ENCODE measurements at regions not wholly inside any gene's neighbourhood (a gene's known extent, or its start where the extent isn't known, plus 50 kb on each side); places are given as distances from the start of the nearest gene placed in this dataset.

DNA sequence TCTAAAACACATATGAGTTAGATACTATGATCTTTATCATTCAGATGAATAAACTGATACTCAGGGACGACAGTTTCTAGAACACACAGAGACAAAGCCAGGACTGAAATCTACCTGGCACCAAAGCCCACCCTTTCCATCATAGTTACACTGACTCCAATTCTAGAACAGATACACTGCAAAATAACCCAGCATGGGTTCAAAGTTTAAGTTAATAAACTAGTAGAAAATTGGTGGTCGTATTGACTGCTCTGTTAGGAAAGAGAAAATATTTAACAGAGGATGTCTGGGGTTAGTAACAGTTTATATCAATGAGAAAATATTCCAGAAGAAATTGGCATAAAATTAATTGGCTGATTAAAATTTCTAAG lies 60.8 kb upstream of the BCL9 start:
- Histone ChIP-seq H3K27me3 (ENCODE audit: control insufficient read depth, insufficient read depth, low read length) (no peaks in the 10 kb centered on the region), H3K36me3 (ENCODE audit: control insufficient read depth, insufficient read depth, low read length) (no peaks in the 10 kb centered on the region), H3K4me3 (ENCODE audit: low read depth, low read length) (no peak overlapping the region)
- DNase-seq (ENCODE audit: low read depth): no peak
- TF ChIP-seq CTCF (IDR thresholded peaks at IDR 0.05; ENCODE audit: insufficient read depth, low read length, poor library complexity, severe bottlenecking): no peak

GRCh38 chr1:147486876-147487656 lies 54.2 kb upstream of the BCL9 start:
- DNase-seq (ENCODE audit: low read depth): no peak
- Histone ChIP-seq H3K27me3 (ENCODE audit: control insufficient read depth, insufficient read depth, low read length) (no peaks in the 10 kb centered on the region), H3K36me3 (ENCODE audit: control insufficient read depth, insufficient read depth, low read length) (no peaks in the 10 kb centered on the region), H3K4me3 (ENCODE audit: low read depth, low read length) (no peak overlapping the region)
- TF ChIP-seq CTCF (IDR thresholded peaks at IDR 0.05; ENCODE audit: insufficient read depth, low read length, poor library complexity, severe bottlenecking): no peak

- no peak for TF ChIP-seq CTCF (IDR thresholded peaks at IDR 0.05; ENCODE audit: insufficient read depth, low read length, poor library complexity, severe bottlenecking)
- DNase-seq (ENCODE audit: low read depth): no peak
Measured at GRCh38 chr1:147491098-147491497, 50.2 kb upstream of the BCL9 start.

More at GRCh38 chr1:147491098-147491497, 50.2 kb upstream of the BCL9 start:
- no peak overlapping the region for H3K4me3 ChIP-seq (ENCODE audit: low read depth, low read length)
- H3K27me3 ChIP-seq (ENCODE audit: control insufficient read depth, insufficient read depth, low read length): no peaks in the 10 kb centered on the region
- no peaks in the 10 kb centered on the region for H3K36me3 ChIP-seq (ENCODE audit: control insufficient read depth, insufficient read depth, low read length)
